ENCODE measurements at regions not wholly inside any gene's neighbourhood (a gene's known extent, or its start where the extent isn't known, plus 50 kb on each side); places are given as distances from the start of the nearest gene placed in this dataset.

- Histone ChIP-seq H3K9ac (ENCODE audit: low read depth in 1 of 2, low read length in 2 of 2) (no peak overlapping the region), H3K27me3 (ENCODE audit: control insufficient read depth in 4 of 4, insufficient read depth in 4 of 4, low read length in 3 of 4) (no peaks in the 10 kb centered on the region), H3K27ac (ENCODE audit: low read depth in 1 of 2, low read length in 2 of 2) (no peak overlapping the region), H3K4me3 (ENCODE audit: low read depth in 1 of 3, low read length in 3 of 3) (no peak overlapping the region), H3K4me1 (ENCODE audit: control insufficient read depth in 4 of 4, insufficient read depth in 4 of 4, low read length in 3 of 4) (no peaks in the 10 kb centered on the region), H3K36me3 (ENCODE audit: control insufficient read depth in 4 of 4, insufficient read depth in 3 of 4, low read depth in 1 of 4, low read length in 3 of 4) (no peaks in the 10 kb centered on the region), H3K9me3 (ENCODE audit: control insufficient read depth in 4 of 4, low read length in 3 of 4) (no peaks in the 10 kb centered on the region)
- TF ChIP-seq HNF4A (conservative IDR thresholded peaks at IDR 0.05) (no peak), SP1 (IDR thresholded peaks at IDR 0.05) (no peak), NR2F2 (IDR thresholded peaks at IDR 0.05) (no peak), FOXA2 (IDR thresholded peaks at IDR 0.05) (no peak), JUND (IDR thresholded peaks at IDR 0.05) (no peak), EGR1 (IDR thresholded peaks at IDR 0.05; ENCODE audit: low read depth in 2 of 2) (no peak), YY1 (IDR thresholded peaks at IDR 0.05) (no peak), RXRA (IDR thresholded peaks at IDR 0.05) (no peak), MAX (IDR thresholded peaks at IDR 0.05) (no peak), GABPA (IDR thresholded peaks at IDR 0.05 in 1 of 2, conservative IDR thresholded peaks at IDR 0.05 in 1 of 2) (no peak), ZBTB33 (IDR thresholded peaks at IDR 0.05) (no peak), FOXA1 (IDR thresholded peaks at IDR 0.05) (no peak), ATF3 (IDR thresholded peaks at IDR 0.05) (no peak), CTCF (IDR thresholded peaks at IDR 0.05; ENCODE audit: low read depth, low read length, missing input control) (no peak), TAF1 (conservative IDR thresholded peaks at IDR 0.05) (no peak)
- no peak for DNase-seq (ENCODE audit: low spot score)
Observed at GRCh38 chr2:181178130-181178529, 197.7 kb downstream of the UBE2E3 start.

GRCh38 chr2:181178823-181179412, 198.5 kb downstream of the UBE2E3 start:
- Histone ChIP-seq H3K36me3 (ENCODE audit: control insufficient read depth in 4 of 4, insufficient read depth in 3 of 4, low read depth in 1 of 4, low read length in 3 of 4) (no peaks in the 10 kb centered on the region), H3K27me3 (ENCODE audit: control insufficient read depth in 4 of 4, insufficient read depth in 4 of 4, low read length in 3 of 4) (no peaks in the 10 kb centered on the region), H3K9ac (ENCODE audit: low read depth in 1 of 2, low read length in 2 of 2) (no peak overlapping the region), H3K27ac (ENCODE audit: low read depth in 1 of 2, low read length in 2 of 2) (no peak overlapping the region), H3K4me3 (ENCODE audit: low read depth in 1 of 3, low read length in 3 of 3) (no peak overlapping the region), H3K4me1 (ENCODE audit: control insufficient read depth in 4 of 4, insufficient read depth in 4 of 4, low read length in 3 of 4) (no peaks in the 10 kb centered on the region), H3K9me3 (ENCODE audit: control insufficient read depth in 4 of 4, low read length in 3 of 4) (no peaks in the 10 kb centered on the region)
- no peak for DNase-seq (ENCODE audit: low spot score)
- 59% methylated on average over 2 of the region's 2 CpGs for WGBS
- TF ChIP-seq CTCF (IDR thresholded peaks at IDR 0.05; ENCODE audit: low read depth, low read length, missing input control) (peak; percentile 36), NR2F2 (IDR thresholded peaks at IDR 0.05) (no peak), RAD21 (IDR thresholded peaks at IDR 0.05) (peak; percentile 19 to 28)
